ENCODE measurements at regions not wholly inside any gene's neighbourhood (a gene's known extent, or its start where the extent isn't known, plus 50 kb on each side); places are given as distances from the start of the nearest gene placed in this dataset.
A peak's percentile ranks its signal among the peaks of the same experiment; 100 is the strongest.
"Not testable (repeated sequence)": the region's sequence is repeated elsewhere in the genome, so short reads cannot be mapped to it uniquely, and the experiment has no call there.

DNA sequence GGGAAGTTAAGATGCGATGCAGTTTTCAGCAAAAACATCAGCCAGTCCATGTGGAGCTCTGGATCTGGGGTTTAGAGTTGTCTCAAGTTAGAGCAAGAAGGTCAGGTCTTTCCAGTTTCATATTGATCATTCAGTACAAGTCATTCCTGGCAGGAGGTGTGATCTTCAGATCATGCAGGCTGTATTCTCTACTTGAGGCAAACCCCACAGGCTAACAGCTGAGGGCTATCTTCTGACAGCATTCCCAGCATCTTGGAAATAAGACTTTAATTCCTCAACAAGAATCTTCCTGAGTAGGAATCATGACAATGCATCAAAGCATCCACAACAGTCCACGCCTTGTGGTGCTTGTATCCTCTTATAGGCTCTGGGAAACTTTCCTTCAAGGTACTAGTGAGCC is 94.9 kb upstream of the ZNF438 start:
- no peaks in the 10 kb centered on the region for H3K27me3 ChIP-seq (ENCODE audit: control insufficient read depth, insufficient read depth, low read length)
- no peaks in the 10 kb centered on the region for H3K4me1 ChIP-seq (ENCODE audit: control insufficient read depth, insufficient read depth, low read length)
- H3K4me3 ChIP-seq (ENCODE audit: low read depth, low read length), result no peak overlapping the region
- no peaks in the 10 kb centered on the region for H3K36me3 ChIP-seq (ENCODE audit: control insufficient read depth, insufficient read depth, low read length)
- no peaks in the 10 kb centered on the region for H3K9me3 ChIP-seq (ENCODE audit: control insufficient read depth, insufficient read depth, low read length)
- H3K9ac ChIP-seq (ENCODE audit: low read depth, low read length), result no peak overlapping the region

DNA sequence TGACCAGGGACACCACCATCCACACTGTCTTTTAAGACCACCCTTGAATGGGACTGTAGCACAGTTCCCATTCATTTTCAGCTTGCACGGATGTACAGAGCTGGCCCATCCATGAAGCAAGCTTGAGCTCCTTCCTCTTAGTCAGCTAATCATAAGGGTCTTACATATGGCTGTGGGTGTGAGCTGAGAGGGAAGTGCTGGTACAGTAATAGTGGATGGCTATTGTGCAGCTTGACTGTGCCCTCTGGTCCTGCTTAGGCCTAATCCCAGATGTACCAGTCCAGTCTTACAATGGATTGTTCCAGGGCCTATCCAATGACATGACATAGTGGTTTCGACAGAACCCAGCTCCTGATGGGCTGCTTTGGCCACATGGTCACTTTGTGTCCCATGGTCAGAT is 96.9 kb upstream of the ZNF438 start:
- H3K27me3 ChIP-seq (ENCODE audit: control insufficient read depth, insufficient read depth, low read length), result peaks cover 15% of the 10 kb centered on the region
- H3K4me3 ChIP-seq (ENCODE audit: low read depth, low read length), result no peak overlapping the region
- no peaks in the 10 kb centered on the region for H3K4me1 ChIP-seq (ENCODE audit: control insufficient read depth, insufficient read depth, low read length)
- H3K9ac ChIP-seq (ENCODE audit: low read depth, low read length), result no peak overlapping the region
- H3K9me3 ChIP-seq (ENCODE audit: control insufficient read depth, insufficient read depth, low read length), result no peaks in the 10 kb centered on the region
- H3K36me3 ChIP-seq (ENCODE audit: control insufficient read depth, insufficient read depth, low read length), result no peaks in the 10 kb centered on the region

DNA sequence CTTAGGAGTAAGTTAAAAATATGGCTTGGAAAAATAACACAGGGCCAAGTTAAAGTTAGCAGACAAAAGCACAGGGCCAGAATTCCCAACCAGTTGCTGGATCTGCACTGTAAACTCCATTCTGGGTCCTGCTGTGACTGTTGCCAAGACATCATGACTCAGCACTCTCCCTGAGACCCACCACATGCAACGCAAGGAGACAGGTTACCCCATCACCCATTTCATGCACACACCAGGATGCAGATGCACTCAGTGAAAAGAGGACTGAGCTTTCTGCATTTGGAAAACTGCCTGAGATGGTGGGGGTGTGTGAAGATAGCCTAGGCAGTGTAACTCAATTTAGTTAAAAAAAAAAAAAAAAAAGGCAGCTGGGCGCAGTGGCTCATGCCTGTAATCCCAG is 97.6 kb upstream of the ZNF438 start:
- peaks cover 15% of the 10 kb centered on the region for H3K27me3 ChIP-seq (ENCODE audit: control insufficient read depth, insufficient read depth, low read length)
- H3K9me3 ChIP-seq (ENCODE audit: control insufficient read depth, insufficient read depth, low read length), result no peaks in the 10 kb centered on the region
- H3K36me3 ChIP-seq (ENCODE audit: control insufficient read depth, insufficient read depth, low read length), result no peaks in the 10 kb centered on the region
- no peak overlapping the region for H3K9ac ChIP-seq (ENCODE audit: low read depth, low read length)
- peaks cover under 1% of the 10 kb centered on the region for H3K4me1 ChIP-seq (ENCODE audit: control insufficient read depth, insufficient read depth, low read length)
- H3K4me3 ChIP-seq (ENCODE audit: low read depth, low read length), result no peak overlapping the region

DNA sequence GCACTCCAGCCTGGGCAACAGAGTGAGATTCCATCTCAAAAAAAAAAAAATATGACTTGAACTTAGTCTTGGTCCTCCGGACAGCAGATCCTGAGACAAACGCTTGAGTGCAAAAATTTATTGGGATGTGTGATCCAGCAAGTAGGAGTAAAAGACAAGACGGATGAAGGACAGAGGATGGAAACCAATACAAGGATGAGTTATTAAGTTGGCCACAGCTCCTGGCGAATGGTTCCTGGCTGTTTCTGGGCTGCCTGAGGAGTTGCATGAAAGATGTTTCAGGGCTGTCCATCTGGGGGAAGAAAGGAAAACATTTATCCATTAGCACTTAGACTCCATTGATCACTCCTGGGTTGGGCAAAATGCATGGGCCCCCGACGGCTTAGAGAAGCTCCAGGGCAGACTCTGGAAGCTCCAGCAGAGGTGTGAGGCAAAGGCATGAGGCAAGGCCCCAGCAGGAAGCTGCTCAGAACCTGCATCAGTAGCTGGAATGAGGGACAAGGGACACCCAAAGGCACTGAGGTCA is 98.3 kb upstream of the ZNF438 start:
- Histone ChIP-seq H3K4me3 (ENCODE audit: low read depth, low read length) (no peak overlapping the region), H3K4me1 (ENCODE audit: control insufficient read depth, insufficient read depth, low read length) (peaks cover 7% of the 10 kb centered on the region), H3K9me3 (ENCODE audit: control insufficient read depth, insufficient read depth, low read length) (no peaks in the 10 kb centered on the region), H3K9ac (ENCODE audit: low read depth, low read length) (no peak overlapping the region), H3K27me3 (ENCODE audit: control insufficient read depth, insufficient read depth, low read length) (peaks cover 15% of the 10 kb centered on the region), H3K36me3 (ENCODE audit: control insufficient read depth, insufficient read depth, low read length) (no peaks in the 10 kb centered on the region)

DNA sequence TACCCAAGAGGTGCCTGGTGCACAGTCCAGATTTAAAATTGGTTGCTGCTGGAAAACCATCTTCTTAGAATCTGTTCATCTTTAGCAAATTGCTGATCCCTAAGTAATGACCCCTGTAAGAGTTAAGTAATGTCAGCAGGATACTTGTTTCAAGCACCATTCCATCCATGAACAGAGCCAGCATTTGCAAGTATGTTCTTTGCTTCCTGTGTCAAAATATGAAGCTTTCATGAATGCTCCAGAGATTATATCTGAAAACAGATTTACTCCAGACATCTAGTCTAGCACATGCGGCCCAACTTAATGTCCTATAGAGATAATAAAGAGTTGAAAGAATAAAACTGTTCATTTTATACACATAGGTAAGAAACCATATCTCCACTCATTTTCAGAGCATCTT is 98.7 kb upstream of the ZNF438 start:
- H3K4me3 ChIP-seq (ENCODE audit: low read depth, low read length), result no peak overlapping the region
- no peak overlapping the region for H3K9ac ChIP-seq (ENCODE audit: low read depth, low read length)
- no peaks in the 10 kb centered on the region for H3K36me3 ChIP-seq (ENCODE audit: control insufficient read depth, insufficient read depth, low read length)
- peaks cover 9% of the 10 kb centered on the region for H3K4me1 ChIP-seq (ENCODE audit: control insufficient read depth, insufficient read depth, low read length)
- no peaks in the 10 kb centered on the region for H3K9me3 ChIP-seq (ENCODE audit: control insufficient read depth, insufficient read depth, low read length)
- peaks cover 15% of the 10 kb centered on the region for H3K27me3 ChIP-seq (ENCODE audit: control insufficient read depth, insufficient read depth, low read length)

DNA sequence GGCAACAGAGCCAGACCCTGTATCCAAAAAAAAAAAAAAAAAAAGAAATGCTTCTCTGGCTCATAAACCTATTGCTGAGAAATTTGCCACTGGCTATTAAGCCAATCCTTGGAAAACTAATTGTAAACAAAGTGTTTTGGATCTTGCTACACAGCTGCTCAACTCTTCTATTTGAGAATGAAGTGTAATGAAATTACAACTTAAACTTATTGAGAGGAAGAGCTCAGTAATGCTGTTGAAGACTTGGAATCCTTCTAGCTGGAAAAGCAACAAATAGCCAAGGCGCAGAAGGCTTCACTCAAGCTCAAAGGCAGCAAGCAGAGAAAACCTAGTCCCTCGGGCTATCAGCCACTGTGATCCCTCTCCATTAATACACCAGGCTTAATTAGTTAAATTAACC is 99.6 kb upstream of the ZNF438 start:
- peaks cover 9% of the 10 kb centered on the region for H3K4me1 ChIP-seq (ENCODE audit: control insufficient read depth, insufficient read depth, low read length)
- no peak overlapping the region for H3K4me3 ChIP-seq (ENCODE audit: low read depth, low read length)
- H3K9me3 ChIP-seq (ENCODE audit: control insufficient read depth, insufficient read depth, low read length), result no peaks in the 10 kb centered on the region
- H3K36me3 ChIP-seq (ENCODE audit: control insufficient read depth, insufficient read depth, low read length), result no peaks in the 10 kb centered on the region
- peaks cover 18% of the 10 kb centered on the region for H3K27me3 ChIP-seq (ENCODE audit: control insufficient read depth, insufficient read depth, low read length)
- H3K9ac ChIP-seq (ENCODE audit: low read depth, low read length), result no peak overlapping the region

DNA sequence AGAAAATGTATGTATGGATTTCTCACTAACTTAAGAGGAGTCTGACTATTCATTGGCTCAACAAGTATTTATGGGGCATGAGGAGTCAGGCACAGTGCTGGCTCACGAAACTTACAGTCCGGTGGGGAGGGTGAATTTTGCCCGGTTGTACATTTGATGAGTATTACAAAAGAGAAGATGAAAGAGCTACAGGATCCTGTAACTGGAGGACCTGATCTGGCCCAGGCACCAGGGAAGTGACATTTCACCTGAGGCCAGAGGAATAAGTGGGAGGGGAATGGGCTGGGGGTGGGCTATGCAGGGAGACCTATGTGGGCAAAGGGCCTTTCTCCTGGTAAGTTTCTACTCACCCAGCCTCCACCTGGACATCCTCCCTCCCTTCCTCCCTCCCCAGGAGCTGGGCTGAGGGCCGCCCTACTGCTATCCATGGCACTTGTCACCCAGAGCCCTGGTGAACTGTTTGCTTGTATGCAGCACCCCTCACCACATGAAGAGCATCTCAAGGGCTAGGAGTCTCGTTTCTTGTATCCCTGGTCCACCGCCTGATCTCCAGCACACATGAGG is 101.1 kb upstream of the ZNF438 start:
- H3K9me3 ChIP-seq (ENCODE audit: control insufficient read depth, insufficient read depth, low read length), result no peaks in the 10 kb centered on the region
- H3K9ac ChIP-seq (ENCODE audit: low read depth, low read length), result no peak overlapping the region
- H3K4me3 ChIP-seq (ENCODE audit: low read depth, low read length), result no peak overlapping the region
- no peaks in the 10 kb centered on the region for H3K36me3 ChIP-seq (ENCODE audit: control insufficient read depth, insufficient read depth, low read length)
- H3K4me1 ChIP-seq (ENCODE audit: control insufficient read depth, insufficient read depth, low read length), result peaks cover 9% of the 10 kb centered on the region
- H3K27me3 ChIP-seq (ENCODE audit: control insufficient read depth, insufficient read depth, low read length), result peaks cover 18% of the 10 kb centered on the region

DNA sequence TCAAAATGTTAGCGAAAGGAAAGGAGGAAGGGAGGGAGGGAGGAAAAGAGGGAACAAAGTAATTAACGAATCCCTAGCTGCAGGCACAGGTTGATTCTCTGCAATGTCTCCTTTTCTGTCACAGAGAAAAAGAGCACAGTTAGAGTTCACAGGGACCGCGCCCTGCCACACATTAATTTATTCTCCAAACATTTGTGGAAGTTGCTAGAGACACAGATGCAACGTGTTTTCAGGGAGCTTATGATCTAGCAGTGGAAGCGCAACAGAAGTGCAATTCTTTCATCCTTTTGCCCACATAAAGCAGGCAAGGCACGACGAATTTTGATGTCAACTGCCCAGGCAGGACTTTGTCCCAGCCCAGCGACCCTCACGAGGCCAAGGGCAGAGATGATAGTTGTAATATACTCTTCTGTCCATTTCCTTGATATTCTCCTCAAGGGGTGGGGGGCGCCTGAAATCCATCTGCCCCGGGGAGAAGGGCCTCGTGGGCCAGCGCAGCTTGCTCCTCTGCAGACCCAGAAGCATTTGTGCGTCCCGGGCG is 101.7 kb upstream of the ZNF438 start:
- H3K4me3 ChIP-seq (ENCODE audit: low read depth, low read length), result peak overlapping the region; percentile 46
- H3K9ac ChIP-seq (ENCODE audit: low read depth, low read length), result no peak overlapping the region
- H3K36me3 ChIP-seq (ENCODE audit: control insufficient read depth, insufficient read depth, low read length), result no peaks in the 10 kb centered on the region
- H3K9me3 ChIP-seq (ENCODE audit: control insufficient read depth, insufficient read depth, low read length), result no peaks in the 10 kb centered on the region
- peaks cover 9% of the 10 kb centered on the region for H3K4me1 ChIP-seq (ENCODE audit: control insufficient read depth, insufficient read depth, low read length)
- peaks cover 18% of the 10 kb centered on the region for H3K27me3 ChIP-seq (ENCODE audit: control insufficient read depth, insufficient read depth, low read length)

DNA sequence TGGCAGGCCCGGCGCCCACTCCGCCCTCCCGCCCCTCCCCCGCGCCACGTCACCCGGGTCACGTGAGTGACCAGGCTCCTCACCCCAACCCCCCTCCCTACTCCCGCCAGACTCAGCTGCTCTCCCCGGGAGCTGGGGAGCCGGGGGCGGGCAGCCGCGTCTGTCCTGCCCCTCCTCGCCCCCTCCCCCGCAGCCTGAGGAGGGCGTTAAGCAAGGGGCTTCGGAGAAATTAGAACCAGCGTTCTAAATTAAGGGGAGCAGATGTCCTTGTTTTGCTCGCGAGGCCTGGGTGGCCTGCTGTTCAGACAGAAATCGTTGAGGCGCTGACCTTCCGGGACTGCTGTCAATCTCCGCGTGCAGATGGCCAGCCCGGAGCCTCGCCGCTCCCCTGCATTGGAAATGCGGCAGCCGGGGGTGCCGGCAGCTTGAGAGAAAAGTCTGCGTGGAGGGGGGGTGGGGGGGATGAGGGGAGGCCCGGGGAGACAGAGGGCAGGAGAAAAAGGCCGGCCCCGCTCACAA is 102.2 kb upstream of the ZNF438 start:
- Histone ChIP-seq H3K9ac (ENCODE audit: low read depth, low read length) (no peak overlapping the region), H3K27me3 (ENCODE audit: control insufficient read depth, insufficient read depth, low read length) (peaks cover 18% of the 10 kb centered on the region), H3K9me3 (ENCODE audit: control insufficient read depth, insufficient read depth, low read length) (no peaks in the 10 kb centered on the region), H3K36me3 (ENCODE audit: control insufficient read depth, insufficient read depth, low read length) (no peaks in the 10 kb centered on the region), H3K4me1 (ENCODE audit: control insufficient read depth, insufficient read depth, low read length) (peaks cover 9% of the 10 kb centered on the region), H3K4me3 (ENCODE audit: low read depth, low read length) (peak overlapping the region; percentile 72)

DNA sequence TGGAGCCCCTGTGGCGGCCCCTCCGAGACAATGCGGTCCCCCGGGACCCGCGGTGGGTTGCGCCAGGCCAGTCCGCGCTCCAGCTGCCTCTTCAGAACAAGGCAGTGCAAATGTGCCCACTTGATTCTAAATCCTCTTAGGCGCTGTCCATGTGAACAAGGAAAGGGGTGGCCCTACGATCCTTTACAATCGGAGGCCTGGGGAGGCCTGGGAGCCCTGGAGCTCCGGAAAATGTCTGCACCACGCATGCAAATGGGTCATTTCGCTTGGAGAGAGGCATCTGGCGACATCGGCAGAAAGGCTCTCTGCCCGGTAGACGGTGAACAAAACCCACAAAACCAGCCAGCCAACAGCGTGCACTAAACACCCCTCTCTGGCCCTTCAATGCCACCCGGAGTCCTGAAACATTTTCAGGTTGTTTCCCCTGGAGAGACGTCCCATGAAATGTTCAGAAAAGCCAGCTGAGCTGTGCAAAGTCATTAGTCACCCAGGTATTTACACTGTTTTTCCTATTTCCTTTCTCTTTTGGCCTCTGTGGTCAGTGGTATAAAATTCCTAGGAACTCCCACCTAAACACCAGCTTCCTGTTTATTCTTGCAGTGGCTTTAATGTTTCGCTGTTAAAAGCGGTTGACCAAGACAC is 102.8 kb upstream of the ZNF438 start:
- peaks cover 9% of the 10 kb centered on the region for H3K4me1 ChIP-seq (ENCODE audit: control insufficient read depth, insufficient read depth, low read length)
- H3K9ac ChIP-seq (ENCODE audit: low read depth, low read length), result peak overlapping the region; percentile 71

DNA sequence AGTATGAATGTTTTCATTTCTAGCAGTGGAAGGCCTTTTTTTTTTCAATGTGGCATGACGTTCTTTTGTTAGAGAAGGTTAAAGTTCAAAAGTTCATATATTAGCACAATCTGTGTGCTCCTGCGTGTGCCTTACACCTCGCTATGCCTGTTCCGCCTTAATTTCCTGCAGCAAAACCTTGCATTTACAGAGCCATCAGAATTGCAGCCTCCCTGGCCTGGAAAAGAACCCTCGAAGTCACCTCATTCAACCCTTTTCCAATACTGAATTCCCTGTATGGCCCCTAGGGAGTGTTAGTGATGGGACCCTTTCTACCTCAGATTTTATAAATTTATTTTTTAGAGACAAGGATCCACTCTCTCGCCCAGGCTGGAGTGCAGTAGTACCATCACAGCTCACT is 103.5 kb upstream of the ZNF438 start:
- Histone ChIP-seq H3K4me1 (ENCODE audit: control insufficient read depth, insufficient read depth, low read length) (peaks cover 9% of the 10 kb centered on the region), H3K36me3 (ENCODE audit: control insufficient read depth, insufficient read depth, low read length) (no peaks in the 10 kb centered on the region), H3K9me3 (ENCODE audit: control insufficient read depth, insufficient read depth, low read length) (no peaks in the 10 kb centered on the region), H3K4me3 (ENCODE audit: low read depth, low read length) (no peak overlapping the region), H3K9ac (ENCODE audit: low read depth, low read length) (no peak overlapping the region), H3K27me3 (ENCODE audit: control insufficient read depth, insufficient read depth, low read length) (peaks cover 18% of the 10 kb centered on the region)

More for the DNA sequence above, 102.8 kb upstream of the ZNF438 start:
- H3K36me3 ChIP-seq (ENCODE audit: control insufficient read depth, insufficient read depth, low read length), result no peaks in the 10 kb centered on the region
- peaks cover 18% of the 10 kb centered on the region for H3K27me3 ChIP-seq (ENCODE audit: control insufficient read depth, insufficient read depth, low read length)
- no peaks in the 10 kb centered on the region for H3K9me3 ChIP-seq (ENCODE audit: control insufficient read depth, insufficient read depth, low read length)
- peak overlapping the region; percentile 72 for H3K4me3 ChIP-seq (ENCODE audit: low read depth, low read length)

DNA sequence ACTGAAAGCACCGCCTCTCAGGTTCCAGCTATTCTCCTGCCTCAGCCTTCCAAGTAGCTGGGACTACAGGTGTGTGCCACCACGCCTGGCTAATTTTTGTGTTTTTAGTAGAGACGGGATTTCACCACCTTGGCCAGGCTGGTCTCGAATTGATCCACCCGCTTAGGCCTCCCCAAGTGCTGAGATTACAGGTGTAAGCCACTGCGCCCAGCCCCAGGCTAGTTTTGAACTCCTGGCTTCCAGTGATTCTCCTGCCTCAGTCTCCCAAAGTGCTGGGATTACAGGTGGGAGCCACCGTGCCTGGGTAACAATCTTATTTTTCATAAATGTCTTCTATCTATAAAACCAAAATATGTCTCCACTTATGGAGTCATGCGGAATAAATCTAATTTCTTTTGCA is 104.1 kb upstream of the ZNF438 start:
- peaks cover 18% of the 10 kb centered on the region for H3K27me3 ChIP-seq (ENCODE audit: control insufficient read depth, insufficient read depth, low read length)
- not testable (repeated sequence) for H3K4me1 ChIP-seq (ENCODE audit: control insufficient read depth, insufficient read depth, low read length); H3K9ac ChIP-seq (ENCODE audit: low read depth, low read length); H3K36me3 ChIP-seq (ENCODE audit: control insufficient read depth, insufficient read depth, low read length); H3K4me3 ChIP-seq (ENCODE audit: low read depth, low read length); H3K9me3 ChIP-seq (ENCODE audit: control insufficient read depth, insufficient read depth, low read length)

All from iPS-15b (cell line).